ENCODE measurements at regions not wholly inside any gene's neighbourhood (a gene's known extent, or its start where the extent isn't known, plus 50 kb on each side); places are given as distances from the start of the nearest gene placed in this dataset.
A peak's percentile ranks its signal among the peaks of the same experiment; 100 is the strongest.

- Histone ChIP-seq H3K27me3 (ENCODE audit: insufficient read depth, low read length) (no peaks in the 10 kb centered on the region), H3K36me3 (ENCODE audit: insufficient read depth, low read length) (no peaks in the 10 kb centered on the region), H2AFZ (ENCODE audit: low read length, unreplicated experiment) (peak overlapping the region; percentile 47), H3K4me3 (ENCODE audit: low read depth, low read length) (no peak overlapping the region), H3K4me1 (ENCODE audit: control insufficient read depth, insufficient read depth, low read length, unreplicated experiment) (peaks cover 32% of the 10 kb centered on the region), H3K27ac (ENCODE audit: low read depth, low read length) (peak overlapping the region; percentile 57), H3K79me2 (ENCODE audit: control insufficient read depth, insufficient read depth, low read length, unreplicated experiment) (no peaks in the 10 kb centered on the region)
Observed at GRCh38 chr1:101738475-101738874, 258.3 kb downstream of the OLFM3 start.

GRCh38 chr1:101739146-101739545 is 257.6 kb downstream of the OLFM3 start:
- Histone ChIP-seq H3K27ac (ENCODE audit: low read depth, low read length) (peak overlapping the region; percentile 57), H3K4me3 (ENCODE audit: low read depth, low read length) (no peak overlapping the region), H3K36me3 (ENCODE audit: insufficient read depth, low read length) (no peaks in the 10 kb centered on the region), H3K79me2 (ENCODE audit: control insufficient read depth, insufficient read depth, low read length, unreplicated experiment) (no peaks in the 10 kb centered on the region), H3K27me3 (ENCODE audit: insufficient read depth, low read length) (no peaks in the 10 kb centered on the region), H2AFZ (ENCODE audit: low read length, unreplicated experiment) (peak overlapping the region; percentile 47), H3K4me1 (ENCODE audit: control insufficient read depth, insufficient read depth, low read length, unreplicated experiment) (peaks cover 32% of the 10 kb centered on the region)

GRCh38 chr1:101739826-101740330 is 256.8 kb downstream of the OLFM3 start:
- Histone ChIP-seq H3K27me3 (ENCODE audit: insufficient read depth, low read length) (no peaks in the 10 kb centered on the region), H3K36me3 (ENCODE audit: insufficient read depth, low read length) (no peaks in the 10 kb centered on the region), H3K79me2 (ENCODE audit: control insufficient read depth, insufficient read depth, low read length, unreplicated experiment) (no peaks in the 10 kb centered on the region), H2AFZ (ENCODE audit: low read length, unreplicated experiment) (no peak overlapping the region), H3K4me1 (ENCODE audit: control insufficient read depth, insufficient read depth, low read length, unreplicated experiment) (peaks cover 32% of the 10 kb centered on the region), H3K27ac (ENCODE audit: low read depth, low read length) (no peak overlapping the region), H3K4me3 (ENCODE audit: low read depth, low read length) (no peak overlapping the region)

- no peak overlapping the region for H3K4me3 ChIP-seq (ENCODE audit: low read depth, low read length)
- peaks cover 32% of the 10 kb centered on the region for H3K4me1 ChIP-seq (ENCODE audit: control insufficient read depth, insufficient read depth, low read length, unreplicated experiment)
- H3K27ac ChIP-seq (ENCODE audit: low read depth, low read length) = no peak overlapping the region
- no peaks in the 10 kb centered on the region for H3K79me2 ChIP-seq (ENCODE audit: control insufficient read depth, insufficient read depth, low read length, unreplicated experiment)
- H3K27me3 ChIP-seq (ENCODE audit: insufficient read depth, low read length) = no peaks in the 10 kb centered on the region
- no peak overlapping the region for H2AFZ ChIP-seq (ENCODE audit: low read length, unreplicated experiment)
- H3K36me3 ChIP-seq (ENCODE audit: insufficient read depth, low read length) = no peaks in the 10 kb centered on the region
Observed at GRCh38 chr1:101741910-101742309, 254.8 kb downstream of the OLFM3 start.

GRCh38 chr1:101742509-101742908 is 254.2 kb downstream of the OLFM3 start:
- H3K36me3 ChIP-seq (ENCODE audit: insufficient read depth, low read length) = no peaks in the 10 kb centered on the region
- no peaks in the 10 kb centered on the region for H3K79me2 ChIP-seq (ENCODE audit: control insufficient read depth, insufficient read depth, low read length, unreplicated experiment)
- H3K27me3 ChIP-seq (ENCODE audit: insufficient read depth, low read length) = no peaks in the 10 kb centered on the region
- no peak overlapping the region for H3K4me3 ChIP-seq (ENCODE audit: low read depth, low read length)
- no peak overlapping the region for H3K27ac ChIP-seq (ENCODE audit: low read depth, low read length)
- peaks cover 26% of the 10 kb centered on the region for H3K4me1 ChIP-seq (ENCODE audit: control insufficient read depth, insufficient read depth, low read length, unreplicated experiment)
- no peak overlapping the region for H2AFZ ChIP-seq (ENCODE audit: low read length, unreplicated experiment)

- no peak overlapping the region for H2AFZ ChIP-seq (ENCODE audit: low read length, unreplicated experiment)
- H3K4me3 ChIP-seq (ENCODE audit: low read depth, low read length) = no peak overlapping the region
- no peak overlapping the region for H3K27ac ChIP-seq (ENCODE audit: low read depth, low read length)
- H3K36me3 ChIP-seq (ENCODE audit: insufficient read depth, low read length) = no peaks in the 10 kb centered on the region
- no peaks in the 10 kb centered on the region for H3K79me2 ChIP-seq (ENCODE audit: control insufficient read depth, insufficient read depth, low read length, unreplicated experiment)
- no peaks in the 10 kb centered on the region for H3K4me1 ChIP-seq (ENCODE audit: control insufficient read depth, insufficient read depth, low read length, unreplicated experiment)
- H3K27me3 ChIP-seq (ENCODE audit: insufficient read depth, low read length) = no peaks in the 10 kb centered on the region
Observed at GRCh38 chr1:101745551-101746270, 251.0 kb downstream of the OLFM3 start.

GRCh38 chr1:101748077-101748476 is 248.6 kb downstream of the OLFM3 start:
- H2AFZ ChIP-seq (ENCODE audit: low read length, unreplicated experiment) = no peak overlapping the region
- no peaks in the 10 kb centered on the region for H3K36me3 ChIP-seq (ENCODE audit: insufficient read depth, low read length)
- no peak overlapping the region for H3K27ac ChIP-seq (ENCODE audit: low read depth, low read length)
- no peaks in the 10 kb centered on the region for H3K79me2 ChIP-seq (ENCODE audit: control insufficient read depth, insufficient read depth, low read length, unreplicated experiment)
- no peak overlapping the region for H3K4me3 ChIP-seq (ENCODE audit: low read depth, low read length)
- H3K27me3 ChIP-seq (ENCODE audit: insufficient read depth, low read length) = no peaks in the 10 kb centered on the region
- H3K4me1 ChIP-seq (ENCODE audit: control insufficient read depth, insufficient read depth, low read length, unreplicated experiment) = no peaks in the 10 kb centered on the region
